ENCODE measurements at regions not wholly inside any gene's neighbourhood (a gene's known extent, or its start where the extent isn't known, plus 50 kb on each side); places are given as distances from the start of the nearest gene placed in this dataset.

GRCh38 chr10:35751347-35751746, 109.3 kb upstream of the FZD8 start:
- ATAC-seq (ENCODE audit: insufficient read depth, low FRiP score): no peak
- H3K27ac ChIP-seq (ENCODE audit: low read depth in 1 of 2, low read length in 1 of 2): no peak overlapping the region

GRCh38 chr10:35749230-35749629, 107.1 kb upstream of the FZD8 start:
- 89 to 90% methylated on average over 6 of the region's 6 CpGs for WGBS, 2 donors

More at GRCh38 chr10:35751347-35751746, 109.3 kb upstream of the FZD8 start:
- WGBS, 2 donors: 80 to 95% methylated on average over 2 of the region's 2 CpGs
- no peak for DNase-seq
- H3K4me3 ChIP-seq: no peak overlapping the region
- no peaks in the 10 kb centered on the region for H3K27me3 ChIP-seq (ENCODE audit: control insufficient read depth in 3 of 3, insufficient read depth in 3 of 3, low read length in 2 of 3)
- H3K4me1 ChIP-seq (ENCODE audit: control insufficient read depth in 5 of 5, insufficient read depth in 5 of 5, low read length in 5 of 5): no peaks in the 10 kb centered on the region
- no peak for TF ChIP-seq CTCF (IDR thresholded peaks at IDR 0.05; ENCODE audit: control extremely low read depth, extremely low read depth)
- H3K9me3 ChIP-seq (ENCODE audit: control insufficient read depth in 4 of 4, insufficient read depth in 3 of 4, low read length in 3 of 4): no peaks in the 10 kb centered on the region
- no peak overlapping the region for H3K9ac ChIP-seq (ENCODE audit: insufficient read depth in 1 of 2, low read length in 2 of 2)
- no peaks in the 10 kb centered on the region for H3K36me3 ChIP-seq (ENCODE audit: control insufficient read depth in 4 of 4, insufficient read depth in 4 of 4, low read length in 4 of 4)

GRCh38 chr10:35745617-35746403, 103.7 kb upstream of the FZD8 start:
- H3K36me3 ChIP-seq (ENCODE audit: control insufficient read depth in 4 of 4, insufficient read depth in 4 of 4, low read length in 4 of 4): no peaks in the 10 kb centered on the region
- H3K27ac ChIP-seq (ENCODE audit: low read depth in 1 of 2, low read length in 1 of 2): no peak overlapping the region
- no peak for DNase-seq
- no peaks in the 10 kb centered on the region for H3K4me1 ChIP-seq (ENCODE audit: control insufficient read depth in 5 of 5, insufficient read depth in 5 of 5, low read length in 5 of 5)
- no peaks in the 10 kb centered on the region for H3K9me3 ChIP-seq (ENCODE audit: control insufficient read depth in 4 of 4, insufficient read depth in 3 of 4, low read length in 3 of 4)
- no peak overlapping the region for H3K9ac ChIP-seq (ENCODE audit: insufficient read depth in 1 of 2, low read length in 2 of 2)
- no peak for ATAC-seq (ENCODE audit: insufficient read depth, low FRiP score)
- TF ChIP-seq CTCF (IDR thresholded peaks at IDR 0.05; ENCODE audit: control extremely low read depth, extremely low read depth): no peak
- 88 to 91% methylated on average over 4 of the region's 4 CpGs for WGBS, 2 donors
- no peak overlapping the region for H3K4me3 ChIP-seq
- no peaks in the 10 kb centered on the region for H3K27me3 ChIP-seq (ENCODE audit: control insufficient read depth in 3 of 3, insufficient read depth in 3 of 3, low read length in 2 of 3)

More at GRCh38 chr10:35749230-35749629, 107.1 kb upstream of the FZD8 start:
- Histone ChIP-seq H3K27me3 (ENCODE audit: control insufficient read depth in 3 of 3, insufficient read depth in 3 of 3, low read length in 2 of 3) (no peaks in the 10 kb centered on the region), H3K9me3 (ENCODE audit: control insufficient read depth in 4 of 4, insufficient read depth in 3 of 4, low read length in 3 of 4) (no peaks in the 10 kb centered on the region), H3K9ac (ENCODE audit: insufficient read depth in 1 of 2, low read length in 2 of 2) (no peak overlapping the region), H3K27ac (ENCODE audit: low read depth in 1 of 2, low read length in 1 of 2) (no peak overlapping the region), H3K36me3 (ENCODE audit: control insufficient read depth in 4 of 4, insufficient read depth in 4 of 4, low read length in 4 of 4) (no peaks in the 10 kb centered on the region), H3K4me3 (no peak overlapping the region), H3K4me1 (ENCODE audit: control insufficient read depth in 5 of 5, insufficient read depth in 5 of 5, low read length in 5 of 5) (no peaks in the 10 kb centered on the region)
- DNase-seq: no peak
- no peak for ATAC-seq (ENCODE audit: insufficient read depth, low FRiP score)
- no peak for TF ChIP-seq CTCF (IDR thresholded peaks at IDR 0.05; ENCODE audit: control extremely low read depth, extremely low read depth)
